ENCODE measurements at regions not wholly inside any gene's neighbourhood (a gene's known extent, or its start where the extent isn't known, plus 50 kb on each side); places are given as distances from the start of the nearest gene placed in this dataset.

DNA sequence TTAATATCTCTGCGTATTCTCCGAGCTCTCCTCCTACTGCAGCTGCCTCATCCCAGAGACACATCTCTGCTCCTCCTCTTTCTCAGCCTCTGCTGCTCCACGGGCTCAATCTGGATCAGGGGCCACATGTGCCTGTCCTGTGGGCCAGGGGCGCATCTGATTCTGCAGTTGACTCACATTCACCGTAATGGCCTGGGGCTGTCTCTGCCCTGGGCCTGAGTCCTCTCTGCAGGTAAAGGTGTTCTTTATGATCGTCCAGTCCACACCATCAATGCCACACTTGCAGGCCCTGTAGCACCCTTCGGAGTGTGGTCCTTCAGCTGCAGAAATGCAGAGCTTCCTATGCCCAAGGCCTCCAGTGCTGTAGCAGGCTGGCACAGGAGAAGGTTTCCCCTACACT lies 154.5 kb downstream of the OAT start:
- H3K36me3 ChIP-seq = no peaks in the 10 kb centered on the region
- no peak overlapping the region for H3K4me3 ChIP-seq
- TF ChIP-seq POLR2AphosphoS5 (IDR thresholded peaks at IDR 0.05) (no peak), CTCF (IDR thresholded peaks at IDR 0.05) (no peak), EP300 (IDR thresholded peaks at IDR 0.05) (no peak), POLR2A (IDR thresholded peaks at IDR 0.05; ENCODE audit: low read depth) (no peak)
- no peak for DNase-seq (ENCODE audit: extremely low spot score)
- H3K27me3 ChIP-seq = no peaks in the 10 kb centered on the region
- 89% methylated on average over 7 of the region's 7 CpGs for WGBS
- H3K27ac ChIP-seq (replicated peaks in 1 of 4) = no peak overlapping the region
- H3K9me3 ChIP-seq = peaks cover 0 to 4% (median 0%) of the 10 kb centered on the region in 4 donors
- H3K4me1 ChIP-seq = peaks cover 0 to 12% (median 2%) of the 10 kb centered on the region in 4 donors
- intact Hi-C loops (cut with DNase I) = loop anchor here (5.0 kb wide), 1 partner anchor 272 kb away; no protein-coding TSS in a partner anchor

- no peaks in the 10 kb centered on the region for H3K27me3 ChIP-seq
- peaks cover 0 to 5% (median 0%) of the 10 kb centered on the region in 4 donors for H3K9me3 ChIP-seq
- no peak for TF ChIP-seq CTCF (IDR thresholded peaks at IDR 0.05)
- no peak for TF ChIP-seq EP300 (IDR thresholded peaks at IDR 0.05)
- no peak for TF ChIP-seq POLR2A (IDR thresholded peaks at IDR 0.05; ENCODE audit: low read depth)
- no peak for TF ChIP-seq POLR2AphosphoS5 (IDR thresholded peaks at IDR 0.05)
- 84% methylated on average over 5 of the region's 5 CpGs for WGBS
- peaks cover 0 to 12% (median 2%) of the 10 kb centered on the region in 4 donors for H3K4me1 ChIP-seq
- no peaks in the 10 kb centered on the region for H3K36me3 ChIP-seq
- no peak overlapping the region for H3K4me3 ChIP-seq
- no peak for DNase-seq (ENCODE audit: extremely low spot score)
- intact Hi-C loops (cut with DNase I) = loop anchor here (5.0 kb wide), 1 partner anchor 271 kb away; no protein-coding TSS in a partner anchor
- no peak overlapping the region for H3K27ac ChIP-seq (replicated peaks in 1 of 4)
These were observed 155.0 kb downstream of the OAT start for GRCh38 chr10:124263726-124264125.

GRCh38 chr10:124262971-124263370 lies 155.8 kb downstream of the OAT start:
- Histone ChIP-seq H3K4me1 (peaks cover 0 to 12% (median 2%) of the 10 kb centered on the region in 4 donors), H3K27me3 (no peaks in the 10 kb centered on the region), H3K9me3 (peaks cover 0 to 5% (median 0%) of the 10 kb centered on the region in 4 donors), H3K36me3 (no peaks in the 10 kb centered on the region), H3K27ac (replicated peaks in 1 of 4) (no peak overlapping the region), H3K4me3 (no peak overlapping the region)
- intact Hi-C loops (cut with DNase I) = loop anchor here (5.0 kb wide), 1 partner anchor 271 kb away; no protein-coding TSS in a partner anchor
- WGBS = 82% methylated on average over 3 of the region's 7 CpGs
- no peak for DNase-seq (ENCODE audit: extremely low spot score)
- no peak for TF ChIP-seq POLR2AphosphoS5 (IDR thresholded peaks at IDR 0.05)

DNA sequence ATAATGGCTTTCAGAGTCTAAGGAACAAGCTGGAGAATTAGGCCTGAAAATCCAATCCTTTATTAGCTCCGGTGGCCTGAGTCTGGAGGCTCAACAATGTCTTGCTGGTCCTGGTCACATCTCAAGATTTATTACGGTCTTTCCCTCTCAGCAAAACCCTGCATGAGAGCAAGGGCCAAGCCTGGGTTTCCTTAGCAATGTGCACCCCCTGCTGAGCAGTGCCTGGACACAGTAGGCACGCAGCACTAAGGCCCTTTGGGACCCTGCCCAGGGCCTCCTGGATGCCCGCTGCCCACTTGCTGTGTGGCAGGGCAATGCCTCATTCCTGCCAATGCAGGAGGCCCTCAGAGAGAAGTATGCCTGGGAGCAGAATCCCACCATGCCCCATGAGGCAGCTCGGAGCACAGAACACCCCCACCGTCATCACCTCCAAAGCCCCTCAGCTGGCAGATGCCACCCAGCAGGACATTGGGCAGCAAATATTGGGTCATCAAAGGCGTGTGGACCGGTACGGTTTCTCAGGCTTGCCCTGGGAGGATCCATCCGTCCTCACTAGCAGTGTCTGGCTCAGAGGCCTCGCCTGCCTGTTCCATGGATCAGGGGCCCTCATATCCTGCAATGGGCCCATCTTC lies 156.4 kb downstream of the OAT start:
- WGBS = 89% methylated on average over 7 of the region's 11 CpGs
- TF ChIP-seq EP300 (IDR thresholded peaks at IDR 0.05) = no peak
- no peak for TF ChIP-seq POLR2A (IDR thresholded peaks at IDR 0.05; ENCODE audit: low read depth)
- TF ChIP-seq POLR2AphosphoS5 (IDR thresholded peaks at IDR 0.05) = no peak
- TF ChIP-seq CTCF (IDR thresholded peaks at IDR 0.05) = peak in 2 of 3 experiments; percentile 23 to 30
- Histone ChIP-seq H3K27me3 (no peaks in the 10 kb centered on the region), H3K36me3 (no peaks in the 10 kb centered on the region), H3K27ac (replicated peaks in 1 of 4) (no peak overlapping the region), H3K4me1 (peaks cover 0 to 9% (median 2%) of the 10 kb centered on the region in 4 donors), H3K9me3 (peaks cover 0 to 5% (median 0%) of the 10 kb centered on the region in 4 donors), H3K4me3 (no peak overlapping the region)
- intact Hi-C loops (cut with DNase I) = loop anchor here (5.0 kb wide), 1 partner anchor 270 kb away; no protein-coding TSS in a partner anchor
- DNase-seq (ENCODE audit: extremely low spot score) = no peak

DNA sequence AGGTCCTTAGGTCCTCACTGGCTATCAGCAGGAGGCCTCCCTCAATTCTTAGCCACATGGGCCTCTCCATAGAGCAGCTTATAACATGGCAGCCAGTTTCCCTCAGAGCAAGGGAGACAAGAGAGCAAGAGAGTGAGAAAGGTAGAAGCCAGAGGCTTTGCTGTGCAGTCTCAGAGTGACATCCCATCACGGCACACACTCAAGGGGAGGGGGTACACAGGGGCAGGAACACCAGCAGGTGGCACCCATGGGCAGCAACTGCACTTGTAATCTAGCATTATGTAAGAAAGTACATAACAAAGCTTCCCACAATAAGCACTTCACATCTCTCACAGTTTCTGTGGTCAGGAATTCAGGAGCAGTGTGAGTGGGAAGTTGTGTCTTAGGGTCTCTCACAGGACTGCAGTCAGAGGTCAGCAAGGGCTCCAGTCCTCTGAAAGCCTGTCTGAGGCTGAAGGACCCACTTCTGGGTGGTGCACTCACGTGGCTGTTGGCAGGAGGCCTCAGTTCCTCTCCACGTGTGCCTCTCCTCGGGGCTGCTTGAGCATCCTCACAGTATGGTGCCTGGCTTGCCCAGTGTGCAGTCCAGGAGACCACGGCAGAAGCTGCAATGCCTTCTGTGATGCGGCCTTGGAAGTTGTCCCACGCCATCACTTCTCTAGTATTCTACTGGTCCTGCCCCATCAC lies 159.4 kb downstream of the OAT start:
- 89% methylated on average over 7 of the region's 7 CpGs for WGBS
- Histone ChIP-seq H3K27me3 (no peaks in the 10 kb centered on the region), H3K27ac (replicated peaks in 1 of 4) (no peak overlapping the region), H3K4me1 (peaks cover 0 to 14% (median 3%) of the 10 kb centered on the region in 4 donors), H3K36me3 (no peaks in the 10 kb centered on the region), H3K4me3 (no peak overlapping the region), H3K9me3 (peaks cover 0 to 5% (median 0%) of the 10 kb centered on the region in 4 donors)
- TF ChIP-seq POLR2A (IDR thresholded peaks at IDR 0.05; ENCODE audit: low read depth) (no peak), POLR2AphosphoS5 (IDR thresholded peaks at IDR 0.05) (no peak), CTCF (IDR thresholded peaks at IDR 0.05) (no peak), EP300 (IDR thresholded peaks at IDR 0.05) (no peak)
- intact Hi-C loops (cut with DNase I) = no loop called here
- no peak for DNase-seq (ENCODE audit: extremely low spot score)

All from esophagus muscularis mucosa (tissue), 4 donors.